ENCODE measurements at regions not wholly inside any gene's neighbourhood (a gene's known extent, or its start where the extent isn't known, plus 50 kb on each side); places are given as distances from the start of the nearest gene placed in this dataset.

DNA sequence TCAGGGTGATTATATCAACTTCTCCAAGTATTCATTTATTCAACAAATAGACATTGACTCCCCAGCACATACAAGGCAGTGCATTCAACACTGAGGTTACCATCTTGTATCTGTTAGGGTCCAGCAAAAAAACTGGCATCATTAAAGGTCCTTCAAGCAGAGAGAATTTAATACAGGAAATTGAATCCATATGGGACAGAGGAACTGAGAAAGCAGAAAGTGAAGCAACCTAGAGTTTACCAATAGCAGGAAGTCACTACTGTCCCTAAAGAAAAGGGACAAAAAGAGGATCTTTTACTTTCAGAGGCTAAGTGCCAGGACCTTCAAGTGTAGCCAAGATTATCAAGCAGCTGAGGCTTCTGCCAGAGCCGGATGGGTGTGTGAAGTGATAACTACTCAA, 237.8 kb upstream of the TBX3 start:
- H3K27me3 ChIP-seq (ENCODE audit: control insufficient read depth, insufficient read depth, low read length): no peaks in the 10 kb centered on the region
- no peak overlapping the region for H3K9ac ChIP-seq (ENCODE audit: insufficient read depth, low read length)
- no peaks in the 10 kb centered on the region for H3K9me3 ChIP-seq (ENCODE audit: control insufficient read depth, insufficient read depth, low read depth, low read length)
- no peak for TF ChIP-seq EZH2 (IDR thresholded peaks at IDR 0.05; ENCODE audit: low read length, missing control alignments)
- TF ChIP-seq, protein P1, sequence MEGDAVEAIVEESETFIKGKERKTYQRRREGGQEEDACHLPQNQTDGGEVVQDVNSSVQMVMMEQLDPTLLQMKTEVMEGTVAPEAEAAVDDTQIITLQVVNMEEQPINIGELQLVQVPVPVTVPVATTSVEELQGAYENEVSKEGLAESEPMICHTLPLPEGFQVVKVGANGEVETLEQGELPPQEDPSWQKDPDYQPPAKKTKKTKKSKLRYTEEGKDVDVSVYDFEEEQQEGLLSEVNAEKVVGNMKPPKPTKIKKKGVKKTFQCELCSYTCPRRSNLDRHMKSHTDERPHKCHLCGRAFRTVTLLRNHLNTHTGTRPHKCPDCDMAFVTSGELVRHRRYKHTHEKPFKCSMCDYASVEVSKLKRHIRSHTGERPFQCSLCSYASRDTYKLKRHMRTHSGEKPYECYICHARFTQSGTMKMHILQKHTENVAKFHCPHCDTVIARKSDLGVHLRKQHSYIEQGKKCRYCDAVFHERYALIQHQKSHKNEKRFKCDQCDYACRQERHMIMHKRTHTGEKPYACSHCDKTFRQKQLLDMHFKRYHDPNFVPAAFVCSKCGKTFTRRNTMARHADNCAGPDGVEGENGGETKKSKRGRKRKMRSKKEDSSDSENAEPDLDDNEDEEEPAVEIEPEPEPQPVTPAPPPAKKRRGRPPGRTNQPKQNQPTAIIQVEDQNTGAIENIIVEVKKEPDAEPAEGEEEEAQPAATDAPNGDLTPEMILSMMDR (conservative IDR thresholded peaks at IDR 0.05 in 1 of 2, IDR thresholded peaks at IDR 0.05 in 1 of 2; ENCODE audit: low read depth in 1 of 2, low read length in 2 of 2): no peak
- no peak overlapping the region for H3K4me2 ChIP-seq (ENCODE audit: extremely low read depth, insufficient read depth, low read length)
- no peaks in the 10 kb centered on the region for H4K20me1 ChIP-seq (ENCODE audit: control insufficient read depth, extremely low read depth, insufficient read depth, low read length)
- DNase-seq (ENCODE audit: low read depth in 2 of 2): no peak
- H3K79me2 ChIP-seq (ENCODE audit: control insufficient read depth, insufficient read depth, low read length): no peaks in the 10 kb centered on the region
- no peak overlapping the region for H2AFZ ChIP-seq (ENCODE audit: low read length)
- no peaks in the 10 kb centered on the region for H3K36me3 ChIP-seq (ENCODE audit: control insufficient read depth, insufficient read depth, low read length)
- H3K27ac ChIP-seq (ENCODE audit: insufficient read depth, low read length): no peak overlapping the region
- H3K4me1 ChIP-seq (ENCODE audit: control insufficient read depth, extremely low read depth, insufficient read depth, low read length): peaks cover 15% of the 10 kb centered on the region
- no peak overlapping the region for H3K4me3 ChIP-seq (replicated peaks in 1 of 4; ENCODE audit: control extremely low read depth in 1 of 4, insufficient read depth in 1 of 4, low read depth in 3 of 4, low read length in 4 of 4)

DNA sequence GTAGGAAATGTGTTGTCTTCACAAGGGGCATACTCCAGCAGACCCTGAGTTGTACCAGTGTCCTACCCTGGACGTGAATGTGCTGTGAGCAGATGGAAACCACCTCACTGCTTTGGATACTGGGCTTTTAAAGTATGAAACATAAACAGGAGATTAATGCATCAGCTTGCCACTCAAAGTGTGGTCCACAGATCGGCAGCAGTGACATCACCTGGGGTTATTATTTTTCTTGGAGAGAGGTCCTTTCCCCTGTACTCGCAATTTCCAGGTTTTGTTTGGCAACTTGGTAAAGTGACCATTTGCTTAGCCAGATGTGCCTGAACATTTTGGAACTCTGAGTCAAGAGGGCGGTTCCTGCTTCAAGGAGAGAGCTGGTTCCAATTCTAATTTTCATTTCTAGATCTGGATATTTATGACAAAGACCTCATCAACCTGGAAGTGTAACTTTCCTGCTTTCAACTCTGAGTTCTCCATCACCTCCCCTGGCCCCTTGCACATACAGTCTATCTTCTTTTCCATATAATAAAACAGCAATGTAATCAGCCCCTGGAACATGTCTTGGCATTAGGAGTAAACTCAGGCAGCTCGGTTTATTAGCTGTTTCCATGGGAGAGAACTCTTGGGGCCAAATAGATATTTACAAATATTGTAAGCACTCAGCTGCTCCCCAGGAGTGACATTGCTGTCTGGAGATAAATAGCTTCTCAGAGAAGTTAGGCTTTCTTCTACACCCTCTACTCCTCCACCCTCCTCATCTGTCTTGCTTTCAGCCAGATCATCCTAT, 237.0 kb upstream of the TBX3 start:
- H3K27me3 ChIP-seq (ENCODE audit: control insufficient read depth, insufficient read depth, low read length): no peaks in the 10 kb centered on the region
- H3K9ac ChIP-seq (ENCODE audit: insufficient read depth, low read length): no peak overlapping the region
- H4K20me1 ChIP-seq (ENCODE audit: control insufficient read depth, extremely low read depth, insufficient read depth, low read length): no peaks in the 10 kb centered on the region
- peak overlapping the region; percentile 21 for H3K4me2 ChIP-seq (ENCODE audit: extremely low read depth, insufficient read depth, low read length)
- H3K4me3 ChIP-seq (replicated peaks in 1 of 4; ENCODE audit: control extremely low read depth in 1 of 4, insufficient read depth in 1 of 4, low read depth in 3 of 4, low read length in 4 of 4): no peak overlapping the region
- H3K36me3 ChIP-seq (ENCODE audit: control insufficient read depth, insufficient read depth, low read length): no peaks in the 10 kb centered on the region
- no peak overlapping the region for H2AFZ ChIP-seq (ENCODE audit: low read length)
- no peaks in the 10 kb centered on the region for H3K79me2 ChIP-seq (ENCODE audit: control insufficient read depth, insufficient read depth, low read length)
- H3K4me1 ChIP-seq (ENCODE audit: control insufficient read depth, extremely low read depth, insufficient read depth, low read length): peaks cover 19% of the 10 kb centered on the region
- no peak overlapping the region for H3K27ac ChIP-seq (ENCODE audit: insufficient read depth, low read length)
- peak; percentile 64 to 77 for DNase-seq (ENCODE audit: low read depth in 2 of 2)
- H3K9me3 ChIP-seq (ENCODE audit: control insufficient read depth, insufficient read depth, low read depth, low read length): no peaks in the 10 kb centered on the region
- TF ChIP-seq, protein P1 (conservative IDR thresholded peaks at IDR 0.05 in 1 of 2, IDR thresholded peaks at IDR 0.05 in 1 of 2; ENCODE audit: low read depth in 1 of 2, low read length in 2 of 2): no peak
- no peak for TF ChIP-seq EZH2 (IDR thresholded peaks at IDR 0.05; ENCODE audit: low read length, missing control alignments)

DNA sequence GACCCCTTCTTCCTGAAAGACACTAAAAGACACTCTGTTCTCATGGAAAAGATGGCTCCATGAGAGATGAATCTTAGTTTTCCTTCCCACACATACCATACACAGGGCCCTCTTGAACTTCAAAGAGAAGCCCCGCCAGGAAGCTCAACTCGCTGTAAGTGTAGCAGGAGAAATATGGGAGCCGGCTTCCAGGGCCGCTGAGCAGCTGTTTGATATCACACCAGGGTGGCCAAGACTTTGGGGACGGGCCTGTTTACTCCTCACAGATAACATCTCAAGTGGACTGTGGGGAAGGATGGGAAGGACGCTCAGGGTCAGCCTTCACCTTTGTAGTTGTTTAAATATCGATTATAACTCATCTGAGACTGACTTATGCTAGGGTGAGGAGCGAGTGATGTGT, 235.5 kb upstream of the TBX3 start:
- Histone ChIP-seq H3K9me3 (ENCODE audit: control insufficient read depth, insufficient read depth, low read depth, low read length) (no peaks in the 10 kb centered on the region), H3K4me2 (ENCODE audit: extremely low read depth, insufficient read depth, low read length) (no peak overlapping the region), H3K4me1 (ENCODE audit: control insufficient read depth, extremely low read depth, insufficient read depth, low read length) (peaks cover 30% of the 10 kb centered on the region), H3K4me3 (replicated peaks in 1 of 4; ENCODE audit: control extremely low read depth in 1 of 4, insufficient read depth in 1 of 4, low read depth in 3 of 4, low read length in 4 of 4) (no peak overlapping the region), H2AFZ (ENCODE audit: low read length) (no peak overlapping the region), H3K79me2 (ENCODE audit: control insufficient read depth, insufficient read depth, low read length) (no peaks in the 10 kb centered on the region), H3K27ac (ENCODE audit: insufficient read depth, low read length) (no peak overlapping the region), H3K27me3 (ENCODE audit: control insufficient read depth, insufficient read depth, low read length) (no peaks in the 10 kb centered on the region), H3K36me3 (ENCODE audit: control insufficient read depth, insufficient read depth, low read length) (no peaks in the 10 kb centered on the region), H3K9ac (ENCODE audit: insufficient read depth, low read length) (no peak overlapping the region), H4K20me1 (ENCODE audit: control insufficient read depth, extremely low read depth, insufficient read depth, low read length) (no peaks in the 10 kb centered on the region)
- DNase-seq (ENCODE audit: low read depth in 2 of 2): no peak
- TF ChIP-seq, protein P1 (conservative IDR thresholded peaks at IDR 0.05 in 1 of 2, IDR thresholded peaks at IDR 0.05 in 1 of 2; ENCODE audit: low read depth in 1 of 2, low read length in 2 of 2): no peak
- TF ChIP-seq EZH2 (IDR thresholded peaks at IDR 0.05; ENCODE audit: low read length, missing control alignments): no peak

All from fibroblast of lung (primary cell).